NCI-H748 (cell line): ENCODE measurements at regions not wholly inside any gene's neighbourhood (a gene's known extent, or its start where the extent isn't known, plus 50 kb on each side); places are given as distances from the start of the nearest gene placed in this dataset.
A peak's percentile ranks its signal among the peaks of the same experiment; 100 is the strongest.

ENCODE experiments used
- DNase-seq: peaks from one replicate; lab custom pipeline; 2025; ENCODE audit not compliant: unreplicated experiment; lab: John Stamatoyannopoulos, UW

- peak; percentile 96 for DNase-seq
Observed at GRCh38 chr10:78620985-78621799, 447.6 kb upstream of the ZMIZ1 start.

GRCh38 chr10:78623578-78624215 is 445.1 kb upstream of the ZMIZ1 start:
- DNase-seq, result peak; percentile 83

- DNase-seq, result no peak
Observed at GRCh38 chr10:78624791-78625190, 444.0 kb upstream of the ZMIZ1 start.

- peak; percentile 72 for DNase-seq
Observed at GRCh38 chr10:78626471-78626870, 442.3 kb upstream of the ZMIZ1 start.

GRCh38 chr10:78627254-78627795 is 441.4 kb upstream of the ZMIZ1 start:
- DNase-seq, result no peak

- no peak for DNase-seq
Observed at GRCh38 chr10:78628976-78629375, 439.8 kb upstream of the ZMIZ1 start.

- DNase-seq, result no peak
Observed at GRCh38 chr10:78629773-78630172, 439.0 kb upstream of the ZMIZ1 start.

GRCh38 chr10:78630944-78631838 is 437.6 kb upstream of the ZMIZ1 start:
- no peak for DNase-seq

- DNase-seq, result peak; percentile 25
Observed at GRCh38 chr10:78634389-78634815, 434.4 kb upstream of the ZMIZ1 start.

GRCh38 chr10:78634835-78635234 is 433.9 kb upstream of the ZMIZ1 start:
- DNase-seq, result no peak

GRCh38 chr10:78639629-78640028 is 429.1 kb upstream of the ZMIZ1 start:
- no peak for DNase-seq

GRCh38 chr10:78640796-78641636 is 427.8 kb upstream of the ZMIZ1 start:
- no peak for DNase-seq

GRCh38 chr10:78641693-78642092 is 427.1 kb upstream of the ZMIZ1 start:
- no peak for DNase-seq

GRCh38 chr10:78642269-78642816 is 426.4 kb upstream of the ZMIZ1 start:
- DNase-seq, result no peak

GRCh38 chr10:78643513-78643912 is 425.3 kb upstream of the ZMIZ1 start:
- DNase-seq, result no peak

GRCh38 chr10:78644550-78644949 is 424.2 kb upstream of the ZMIZ1 start:
- no peak for DNase-seq

- no peak for DNase-seq
Observed at GRCh38 chr10:78645169-78645686, 423.5 kb upstream of the ZMIZ1 start.

- no peak for DNase-seq
Observed at GRCh38 chr10:78645975-78646374, 422.8 kb upstream of the ZMIZ1 start.

GRCh38 chr10:78648256-78648860 is 420.4 kb upstream of the ZMIZ1 start:
- DNase-seq, result no peak
